Right renal pelvis (tissue), 4 donors: ENCODE measurements at regions not wholly inside any gene's neighbourhood (a gene's known extent, or its start where the extent isn't known, plus 50 kb on each side); places are given as distances from the start of the nearest gene placed in this dataset.

ENCODE experiments used
- DNase-seq, 4 donors: peaks; one replicate each; pipeline ENCODE4 v3.0.0-alpha.2; 2013; ENCODE audit warnings: low read depth in 4 of 4, low spot score in 3 of 4, missing footprints in 1 of 4

GRCh38 chr5:171599957-171600612 lies 180.6 kb downstream of the FGF18 start:
- no peak for DNase-seq

GRCh38 chr5:171600741-171601265 lies 181.4 kb downstream of the FGF18 start:
- no peak for DNase-seq

- no peak for DNase-seq
Observed at GRCh38 chr5:171601266-171601881, 181.9 kb downstream of the FGF18 start.

GRCh38 chr5:171603591-171603990 lies 182.0 kb upstream of the SMIM23 start:
- no peak for DNase-seq

- no peak for DNase-seq
Observed at GRCh38 chr5:171604195-171604594, 181.4 kb upstream of the SMIM23 start.

GRCh38 chr5:171606414-171607024 lies 179.1 kb upstream of the SMIM23 start:
- DNase-seq = no peak

- no peak for DNase-seq
Observed at GRCh38 chr5:171607863-171608262, 177.8 kb upstream of the SMIM23 start.

- DNase-seq = no peak
Observed at GRCh38 chr5:171609806-171610452, 175.7 kb upstream of the SMIM23 start.

- no peak for DNase-seq
Observed at GRCh38 chr5:171610686-171611085, 174.9 kb upstream of the SMIM23 start.

GRCh38 chr5:171612749-171613148 lies 172.9 kb upstream of the SMIM23 start:
- DNase-seq = no peak

GRCh38 chr5:171614511-171614910 lies 171.1 kb upstream of the SMIM23 start:
- DNase-seq = no peak

- DNase-seq = no peak
Observed at GRCh38 chr5:171614971-171615653, 170.5 kb upstream of the SMIM23 start.

GRCh38 chr5:171615705-171616640 lies 169.6 kb upstream of the SMIM23 start:
- no peak for DNase-seq

- no peak for DNase-seq
Observed at GRCh38 chr5:171617266-171617665, 168.4 kb upstream of the SMIM23 start.

GRCh38 chr5:171617817-171618591 lies 167.6 kb upstream of the SMIM23 start:
- no peak for DNase-seq

- no peak for DNase-seq
Observed at GRCh38 chr5:171619196-171619595, 166.4 kb upstream of the SMIM23 start.

- no peak for DNase-seq
Observed at GRCh38 chr5:171619744-171620143, 165.9 kb upstream of the SMIM23 start.

GRCh38 chr5:171622010-171622409 lies 163.6 kb upstream of the SMIM23 start:
- DNase-seq = no peak

GRCh38 chr5:171623107-171623506 lies 162.5 kb upstream of the SMIM23 start:
- DNase-seq = no peak
